ENCODE measurements at regions not wholly inside any gene's neighbourhood (a gene's known extent, or its start where the extent isn't known, plus 50 kb on each side); places are given as distances from the start of the nearest gene placed in this dataset.
"Not testable (repeated sequence)": the region's sequence is repeated elsewhere in the genome, so short reads cannot be mapped to it uniquely, and the experiment has no call there.

GRCh38 chrX:125405339-125405738 is 85.7 kb downstream of the TEX13C start:
- Histone ChIP-seq H3K9me3 (replicated peaks; ENCODE audit: control insufficient read depth, low read depth, low read length) (no peaks in the 10 kb centered on the region), H3K4me3 (ENCODE audit: low read length) (no peak overlapping the region), H3K36me3 (ENCODE audit: control insufficient read depth, insufficient read depth, low read length) (no peaks in the 10 kb centered on the region), H3K27ac (ENCODE audit: low read length) (no peak overlapping the region), H3K27me3 (ENCODE audit: control insufficient read depth, insufficient read depth, low read length) (no peaks in the 10 kb centered on the region), H3K4me1 (ENCODE audit: control insufficient read depth, insufficient read depth, low read length) (no peaks in the 10 kb centered on the region)
- no peak for DNase-seq
- WGBS (ENCODE audit: insufficient coverage), result no CpG with 5 or more reads among the region's 2 CpGs

DNA sequence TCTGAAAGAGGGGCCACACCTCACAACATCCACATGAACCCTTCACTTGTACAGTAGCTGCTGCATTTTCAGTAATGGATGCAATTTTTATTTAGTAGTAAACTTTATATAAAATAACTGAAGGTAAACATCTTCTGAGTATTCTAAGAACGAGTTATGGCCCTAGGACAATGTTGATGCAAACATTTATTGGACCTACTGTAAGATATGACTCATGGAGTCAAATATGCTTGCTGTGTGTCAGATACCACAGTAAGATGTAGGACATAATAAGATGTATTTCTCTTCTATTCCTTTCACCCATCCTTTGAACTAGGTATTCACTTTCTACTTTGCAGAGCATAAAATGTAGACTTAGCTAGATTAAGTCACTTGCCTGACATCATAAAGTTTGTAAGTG is 87.6 kb downstream of the TEX13C start:
- H3K36me3 ChIP-seq (ENCODE audit: control insufficient read depth, insufficient read depth, low read length), result no peaks in the 10 kb centered on the region
- DNase-seq, result no peak
- no peaks in the 10 kb centered on the region for H3K4me1 ChIP-seq (ENCODE audit: control insufficient read depth, insufficient read depth, low read length)
- H3K9me3 ChIP-seq (replicated peaks; ENCODE audit: control insufficient read depth, low read depth, low read length), result no peaks in the 10 kb centered on the region
- no peak overlapping the region for H3K4me3 ChIP-seq (ENCODE audit: low read length)
- no CpG with 5 or more reads among the region's 1 CpG for WGBS (ENCODE audit: insufficient coverage)
- no peak overlapping the region for H3K27ac ChIP-seq (ENCODE audit: low read length)
- H3K27me3 ChIP-seq (ENCODE audit: control insufficient read depth, insufficient read depth, low read length), result no peaks in the 10 kb centered on the region

- H3K27ac ChIP-seq (ENCODE audit: low read length), result no peak overlapping the region
- no peaks in the 10 kb centered on the region for H3K27me3 ChIP-seq (ENCODE audit: control insufficient read depth, insufficient read depth, low read length)
- H3K4me3 ChIP-seq (ENCODE audit: low read length), result no peak overlapping the region
- H3K4me1 ChIP-seq (ENCODE audit: control insufficient read depth, insufficient read depth, low read length), result no peaks in the 10 kb centered on the region
- WGBS (ENCODE audit: insufficient coverage), result no CpG with 5 or more reads among the region's 4 CpGs
- no peaks in the 10 kb centered on the region for H3K9me3 ChIP-seq (replicated peaks; ENCODE audit: control insufficient read depth, low read depth, low read length)
- no peak for DNase-seq
- no peaks in the 10 kb centered on the region for H3K36me3 ChIP-seq (ENCODE audit: control insufficient read depth, insufficient read depth, low read length)
These were observed 101.1 kb downstream of the TEX13C start for GRCh38 chrX:125420809-125421208.

GRCh38 chrX:125422986-125423385 is 103.3 kb downstream of the TEX13C start:
- Histone ChIP-seq H3K36me3 (ENCODE audit: control insufficient read depth, insufficient read depth, low read length) (no peaks in the 10 kb centered on the region), H3K4me1 (ENCODE audit: control insufficient read depth, insufficient read depth, low read length) (no peaks in the 10 kb centered on the region), H3K4me3 (ENCODE audit: low read length) (no peak overlapping the region), H3K9me3 (replicated peaks; ENCODE audit: control insufficient read depth, low read depth, low read length) (no peaks in the 10 kb centered on the region), H3K27me3 (ENCODE audit: control insufficient read depth, insufficient read depth, low read length) (no peaks in the 10 kb centered on the region), H3K27ac (ENCODE audit: low read length) (no peak overlapping the region)
- DNase-seq, result no peak
- WGBS (ENCODE audit: insufficient coverage), result no CpG with 5 or more reads among the region's 3 CpGs

GRCh38 chrX:125424536-125424935 is 104.9 kb downstream of the TEX13C start:
- no CpG with 5 or more reads among the region's 1 CpG for WGBS (ENCODE audit: insufficient coverage)
- no peaks in the 10 kb centered on the region for H3K27me3 ChIP-seq (ENCODE audit: control insufficient read depth, insufficient read depth, low read length)
- H3K27ac ChIP-seq (ENCODE audit: low read length), result no peak overlapping the region
- no peaks in the 10 kb centered on the region for H3K36me3 ChIP-seq (ENCODE audit: control insufficient read depth, insufficient read depth, low read length)
- no peaks in the 10 kb centered on the region for H3K4me1 ChIP-seq (ENCODE audit: control insufficient read depth, insufficient read depth, low read length)
- no peaks in the 10 kb centered on the region for H3K9me3 ChIP-seq (replicated peaks; ENCODE audit: control insufficient read depth, low read depth, low read length)
- H3K4me3 ChIP-seq (ENCODE audit: low read length), result no peak overlapping the region
- no peak for DNase-seq

- H3K27me3 ChIP-seq (ENCODE audit: control insufficient read depth, insufficient read depth, low read length), result no peaks in the 10 kb centered on the region
- no peak overlapping the region for H3K27ac ChIP-seq (ENCODE audit: low read length)
- peak; percentile 5 for DNase-seq
- H3K36me3 ChIP-seq (ENCODE audit: control insufficient read depth, insufficient read depth, low read length), result no peaks in the 10 kb centered on the region
- H3K9me3 ChIP-seq (replicated peaks; ENCODE audit: control insufficient read depth, low read depth, low read length), result no peaks in the 10 kb centered on the region
- H3K4me1 ChIP-seq (ENCODE audit: control insufficient read depth, insufficient read depth, low read length), result no peaks in the 10 kb centered on the region
- no peak overlapping the region for H3K4me3 ChIP-seq (ENCODE audit: low read length)
These were observed 117.2 kb downstream of the TEX13C start for GRCh38 chrX:125436855-125437254.

- Histone ChIP-seq H3K27me3 (ENCODE audit: control insufficient read depth, insufficient read depth, low read length) (no peaks in the 10 kb centered on the region), H3K9me3 (replicated peaks; ENCODE audit: control insufficient read depth, low read depth, low read length) (no peaks in the 10 kb centered on the region), H3K4me1 (ENCODE audit: control insufficient read depth, insufficient read depth, low read length) (no peaks in the 10 kb centered on the region), H3K4me3 (ENCODE audit: low read length) (no peak overlapping the region), H3K27ac (ENCODE audit: low read length) (no peak overlapping the region), H3K36me3 (ENCODE audit: control insufficient read depth, insufficient read depth, low read length) (no peaks in the 10 kb centered on the region)
- no peak for DNase-seq
- 100% methylated on average over 1 of the region's 3 CpGs for WGBS (ENCODE audit: insufficient coverage)
These were observed 119.7 kb downstream of the TEX13C start for GRCh38 chrX:125439194-125439849.

GRCh38 chrX:125444659-125445058 is 125.0 kb downstream of the TEX13C start:
- no peaks in the 10 kb centered on the region for H3K4me1 ChIP-seq (ENCODE audit: control insufficient read depth, insufficient read depth, low read length)
- no peaks in the 10 kb centered on the region for H3K27me3 ChIP-seq (ENCODE audit: control insufficient read depth, insufficient read depth, low read length)
- H3K4me3 ChIP-seq (ENCODE audit: low read length), result no peak overlapping the region
- H3K27ac ChIP-seq (ENCODE audit: low read length), result no peak overlapping the region
- H3K9me3 ChIP-seq (replicated peaks; ENCODE audit: control insufficient read depth, low read depth, low read length), result no peaks in the 10 kb centered on the region
- no peaks in the 10 kb centered on the region for H3K36me3 ChIP-seq (ENCODE audit: control insufficient read depth, insufficient read depth, low read length)
- peak; percentile 8 for DNase-seq
- WGBS (ENCODE audit: insufficient coverage), result no CpG with 5 or more reads among the region's 1 CpG

DNA sequence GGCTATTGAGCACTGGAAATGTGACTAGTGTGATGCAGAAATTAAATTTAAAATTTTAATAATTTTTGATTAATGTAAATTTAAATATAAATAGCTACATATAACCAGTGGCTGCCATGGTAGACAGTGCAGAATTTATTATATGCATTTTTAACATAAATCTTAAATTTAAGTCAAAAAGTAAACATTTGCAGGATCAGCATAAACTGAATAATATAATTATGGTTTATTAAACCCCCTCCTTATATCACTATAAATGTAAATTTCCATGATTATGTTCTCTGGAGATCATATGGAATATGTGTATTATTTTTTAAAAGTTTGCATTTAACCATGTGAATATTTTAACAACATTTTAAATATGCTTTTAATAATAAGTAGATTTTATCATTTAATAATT is 155.8 kb downstream of the TEX13C start:
- no peak overlapping the region for H3K27ac ChIP-seq (ENCODE audit: low read length)
- H3K4me3 ChIP-seq (ENCODE audit: low read length), result no peak overlapping the region
- no peaks in the 10 kb centered on the region for H3K9me3 ChIP-seq (replicated peaks; ENCODE audit: control insufficient read depth, low read depth, low read length)
- H3K4me1 ChIP-seq (ENCODE audit: control insufficient read depth, insufficient read depth, low read length), result no peaks in the 10 kb centered on the region
- H3K36me3 ChIP-seq (ENCODE audit: control insufficient read depth, insufficient read depth, low read length), result no peaks in the 10 kb centered on the region
- H3K27me3 ChIP-seq (ENCODE audit: control insufficient read depth, insufficient read depth, low read length), result no peaks in the 10 kb centered on the region
- DNase-seq, result no peak

DNA sequence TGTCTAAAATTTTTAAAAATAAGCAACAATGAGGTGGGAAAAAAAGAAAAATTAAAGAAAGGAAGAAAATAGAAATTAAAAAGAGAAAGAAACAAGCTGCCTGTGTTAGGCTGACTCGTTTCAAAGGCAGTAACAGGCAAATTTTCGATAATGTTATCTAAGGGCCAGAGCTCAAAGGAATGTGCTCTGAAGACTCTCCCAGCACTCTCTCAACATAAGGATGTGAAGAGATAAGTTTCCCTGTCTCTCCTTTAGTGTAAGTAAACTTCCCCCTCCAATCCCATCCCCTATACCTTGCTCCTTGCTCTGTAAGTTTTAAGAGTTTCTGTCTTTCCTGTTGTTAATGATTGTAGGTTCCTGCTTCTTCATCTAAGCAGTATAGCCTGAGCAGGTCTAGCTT is 172.8 kb downstream of the TEX13C start:
- Histone ChIP-seq H3K36me3 (ENCODE audit: control insufficient read depth, insufficient read depth, low read length) (no peaks in the 10 kb centered on the region), H3K27me3 (ENCODE audit: control insufficient read depth, insufficient read depth, low read length) (no peaks in the 10 kb centered on the region), H3K4me3 (ENCODE audit: low read length) (no peak overlapping the region), H3K4me1 (ENCODE audit: control insufficient read depth, insufficient read depth, low read length) (no peaks in the 10 kb centered on the region), H3K9me3 (replicated peaks; ENCODE audit: control insufficient read depth, low read depth, low read length) (no peaks in the 10 kb centered on the region), H3K27ac (ENCODE audit: low read length) (no peak overlapping the region)
- DNase-seq, result no peak
- WGBS (ENCODE audit: insufficient coverage), result no CpG with 5 or more reads among the region's 2 CpGs

- 100% methylated on average over 1 of the region's 2 CpGs for WGBS (ENCODE audit: insufficient coverage)
- DNase-seq, result not testable (repeated sequence)
These were observed 173.3 kb downstream of the TEX13C start for GRCh38 chrX:125493004-125493403.

More at GRCh38 chrX:125493004-125493403, 173.3 kb downstream of the TEX13C start:
- H3K36me3 ChIP-seq (ENCODE audit: control insufficient read depth, insufficient read depth, low read length); H3K27me3 ChIP-seq (ENCODE audit: control insufficient read depth, insufficient read depth, low read length); H3K9me3 ChIP-seq (replicated peaks; ENCODE audit: control insufficient read depth, low read depth, low read length); H3K4me3 ChIP-seq (ENCODE audit: low read length); H3K27ac ChIP-seq (ENCODE audit: low read length); H3K4me1 ChIP-seq (ENCODE audit: control insufficient read depth, insufficient read depth, low read length): not testable (repeated sequence)

All from muscle of leg (tissue), 3 donors.